ENCODE measurements at regions not wholly inside any gene's neighbourhood (a gene's known extent, or its start where the extent isn't known, plus 50 kb on each side); places are given as distances from the start of the nearest gene placed in this dataset.

DNA sequence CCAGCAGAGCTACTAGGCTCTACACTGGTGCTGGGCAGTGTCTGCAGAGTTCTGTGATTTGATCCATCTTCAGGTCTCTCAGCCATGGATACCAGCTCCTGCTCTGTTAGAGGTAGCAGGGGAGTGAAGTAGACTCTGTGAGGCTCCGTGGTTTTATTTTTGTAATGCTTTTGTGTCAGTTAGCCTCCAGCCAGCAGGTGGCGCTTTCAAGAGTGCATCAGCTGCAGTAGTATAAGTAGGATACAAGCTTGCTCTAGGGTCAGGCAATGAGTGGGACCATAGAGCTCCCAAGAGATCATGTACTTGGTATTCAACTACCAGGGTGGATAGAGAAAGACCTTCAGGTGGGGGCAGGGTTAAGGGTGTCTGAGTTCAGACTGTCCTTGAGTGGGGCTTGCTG, 362.5 kb upstream of the TRAM1L1 start:
- no peak for DNase-seq

DNA sequence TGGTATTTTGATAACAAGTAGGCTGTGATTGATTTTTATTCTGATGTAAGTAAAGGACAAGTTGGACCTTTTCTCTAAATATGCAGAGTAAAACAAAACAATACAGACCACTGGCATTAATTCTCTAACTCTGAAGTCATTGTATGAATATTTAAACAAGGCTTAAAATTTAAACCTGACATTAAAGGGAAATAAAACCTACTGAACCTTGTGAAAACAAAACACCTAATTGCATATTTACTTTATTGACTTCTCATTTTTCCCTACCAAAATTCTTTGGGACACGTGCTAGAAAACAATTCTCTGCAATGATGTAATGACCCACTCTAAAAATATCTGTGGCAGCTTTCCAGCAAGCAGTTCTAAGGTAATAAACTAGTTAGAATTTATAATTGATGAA, 369.7 kb upstream of the TRAM1L1 start:
- DNase-seq: no peak

DNA sequence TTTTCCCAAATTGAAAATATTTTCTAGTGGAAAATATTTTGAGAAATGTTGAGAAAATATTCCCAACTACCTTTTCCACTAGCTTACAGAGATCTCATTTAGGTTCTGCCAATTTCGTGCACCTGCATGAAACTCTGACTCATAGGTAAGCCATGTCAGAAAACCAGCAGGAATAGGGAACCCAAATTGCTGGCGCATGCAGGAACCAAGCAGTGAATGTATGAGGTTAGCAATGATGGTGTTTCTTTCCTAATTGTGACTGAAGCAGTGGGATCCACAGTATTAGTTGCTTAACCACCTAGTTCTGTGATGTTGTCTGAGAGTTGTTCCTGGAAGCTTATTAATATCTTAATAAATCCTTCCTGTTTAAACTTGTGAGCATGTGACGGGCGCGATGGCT, 381.0 kb upstream of the TRAM1L1 start:
- no peak for DNase-seq

DNA sequence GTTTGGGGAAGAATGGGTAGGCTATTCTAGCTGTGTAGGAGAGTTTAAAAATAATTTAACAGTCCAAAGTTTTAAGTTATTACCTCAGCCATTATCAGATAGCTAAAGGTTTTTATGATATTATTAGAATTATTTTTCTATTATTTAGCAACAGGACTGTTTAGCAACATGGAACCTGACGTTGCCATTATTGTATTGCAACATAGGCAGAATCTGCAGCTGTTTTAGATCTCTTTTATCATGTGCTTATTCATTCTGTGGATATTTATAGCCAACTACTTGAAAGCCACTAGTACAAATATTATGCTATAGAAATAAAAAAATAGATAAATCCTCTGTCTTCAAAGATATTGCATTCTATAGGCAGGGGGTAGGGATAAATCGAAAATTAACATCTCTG, 382.0 kb upstream of the TRAM1L1 start:
- no peak for DNase-seq

GRCh38 chr4:117474987-117475386, 389.6 kb upstream of the TRAM1L1 start:
- no peak for DNase-seq

DNA sequence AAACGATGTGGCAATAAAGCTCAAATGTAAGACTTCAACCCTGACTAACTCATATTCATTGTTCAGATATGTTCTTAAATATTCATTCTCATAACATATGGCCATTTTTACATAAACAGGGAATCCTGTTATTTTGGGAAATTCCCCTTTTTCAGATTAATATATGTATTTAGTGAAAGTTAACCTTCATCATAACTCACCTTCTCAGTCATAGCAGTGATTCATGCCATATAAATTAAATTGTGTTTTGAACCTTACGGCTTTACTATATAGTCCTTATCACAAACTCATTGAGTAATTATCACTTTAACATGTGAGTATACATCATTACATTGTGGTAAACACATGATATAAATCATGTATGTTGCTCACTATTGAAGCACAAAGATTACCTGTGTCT, 392.5 kb upstream of the TRAM1L1 start:
- no peak for DNase-seq

- DNase-seq: no peak
Observed at GRCh38 chr4:117478702-117479101, 393.3 kb upstream of the TRAM1L1 start.

DNA sequence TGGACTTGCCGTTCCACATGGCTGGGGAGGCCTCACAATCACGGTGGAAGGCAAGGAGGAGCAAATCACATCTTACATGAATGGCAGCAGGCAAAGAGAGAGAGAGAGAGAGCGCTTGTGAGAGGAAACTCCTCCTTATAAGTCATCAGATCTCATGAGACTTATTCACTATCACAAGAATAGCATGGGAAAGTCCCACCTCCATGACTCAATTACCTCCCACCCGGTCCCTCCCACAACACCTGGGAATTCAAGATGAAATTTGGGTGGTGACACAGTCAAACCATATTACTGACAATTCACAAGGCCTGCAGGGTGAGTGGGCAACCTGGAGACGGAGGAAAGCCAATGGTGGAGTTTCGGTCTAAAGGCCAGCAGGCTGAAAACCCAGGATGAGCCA, 394.3 kb upstream of the TRAM1L1 start:
- DNase-seq: no peak

- DNase-seq: no peak
Observed at GRCh38 chr4:117481742-117482141, 396.4 kb upstream of the TRAM1L1 start.

DNA sequence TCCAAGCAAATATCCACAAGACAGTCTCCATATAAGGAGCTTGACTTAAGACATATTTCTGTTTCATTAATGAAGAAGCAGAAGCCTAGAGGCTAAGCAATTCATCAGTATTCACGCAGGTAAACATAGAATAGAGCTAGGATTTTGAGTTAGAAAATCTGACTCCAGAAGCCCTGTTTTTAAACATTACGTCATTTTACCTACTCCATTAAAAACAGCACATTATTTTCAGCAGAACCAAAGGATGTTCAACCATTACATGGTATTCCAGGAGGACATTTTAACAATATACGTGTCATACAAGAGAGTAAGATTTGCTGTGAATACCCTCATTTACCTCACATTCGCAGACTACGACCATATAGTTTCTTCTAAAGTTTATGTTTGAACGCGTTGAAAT, 403.3 kb upstream of the TRAM1L1 start:
- DNase-seq: no peak

DNA sequence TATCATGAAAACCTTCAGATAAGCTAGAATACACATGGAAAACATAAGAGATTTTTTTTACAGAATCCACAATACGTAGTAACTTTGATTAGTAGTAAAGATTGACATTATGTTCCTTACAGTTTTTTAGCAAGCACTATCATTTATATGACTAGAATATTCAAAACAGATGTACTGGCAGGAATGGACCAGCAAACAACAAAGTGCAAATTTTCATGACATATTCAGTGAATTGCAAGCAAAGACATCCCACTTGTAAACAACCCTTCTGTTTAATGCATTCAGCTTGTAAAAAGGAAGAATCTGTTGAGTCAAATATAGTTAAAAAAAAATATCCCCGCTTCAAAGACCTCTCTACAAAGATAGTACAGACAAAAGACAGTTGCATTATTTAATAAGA, 403.7 kb upstream of the TRAM1L1 start:
- DNase-seq: no peak

- no peak for DNase-seq
Observed at GRCh38 chr4:117491516-117491915, 406.1 kb upstream of the TRAM1L1 start.

DNA sequence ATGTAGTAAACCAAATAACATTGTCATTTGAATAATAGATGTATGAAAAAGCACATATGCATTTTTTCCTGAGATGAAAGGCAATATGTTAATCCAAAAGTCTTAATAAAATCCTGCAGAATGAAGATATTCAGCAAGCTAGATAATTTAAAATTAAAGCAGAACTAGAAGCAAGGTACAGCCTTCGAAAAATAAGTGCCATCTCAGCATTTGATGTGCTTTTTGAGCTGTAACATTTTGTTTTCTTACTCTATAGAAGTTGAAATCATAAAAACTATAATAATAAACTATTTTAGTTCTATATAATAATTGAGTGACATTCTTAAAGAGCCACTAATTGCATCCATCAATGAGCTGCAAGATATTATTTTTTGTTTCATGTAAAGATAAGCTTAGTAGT, 410.4 kb upstream of the TRAM1L1 start:
- DNase-seq: no peak

DNA sequence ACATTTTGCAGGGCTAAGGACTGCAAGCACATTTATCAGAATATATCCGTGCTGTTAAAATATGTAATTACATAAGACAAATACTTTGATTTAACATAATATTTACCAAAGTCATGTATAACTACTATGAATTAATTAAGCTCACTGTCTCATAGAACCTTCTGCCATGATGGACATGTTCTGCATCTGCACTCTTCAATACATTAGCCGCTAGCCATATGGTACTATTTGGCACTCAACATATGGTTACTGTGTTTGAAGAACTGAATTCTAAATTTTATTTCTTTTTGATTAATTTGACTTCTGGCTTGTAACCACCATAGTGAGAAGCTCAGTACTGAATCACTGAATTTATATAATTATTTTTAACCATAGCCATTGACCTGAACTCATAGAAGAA, 427.0 kb upstream of the TRAM1L1 start:
- no peak for DNase-seq

GRCh38 chr4:117514391-117515175, 429.2 kb upstream of the TRAM1L1 start:
- DNase-seq: no peak

DNA sequence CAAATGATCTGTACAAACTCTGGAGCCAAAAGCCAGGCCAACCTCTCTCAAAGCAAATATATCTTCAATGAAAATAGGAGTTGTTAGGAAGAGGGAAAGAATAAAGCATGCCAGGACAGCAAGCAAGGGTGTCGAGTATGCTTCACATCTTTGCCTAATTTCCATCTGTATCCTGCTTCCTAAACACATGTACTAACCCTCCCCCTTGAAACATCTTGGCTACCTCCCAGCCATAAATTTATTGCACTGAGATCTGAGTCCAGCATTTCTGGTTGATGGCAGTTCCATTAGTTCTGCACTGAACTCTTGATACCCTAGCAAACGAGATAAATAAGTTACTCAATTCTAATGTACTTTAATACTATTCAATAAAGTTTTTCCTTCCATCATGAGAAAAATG, 430.5 kb upstream of the TRAM1L1 start:
- no peak for DNase-seq

DNA sequence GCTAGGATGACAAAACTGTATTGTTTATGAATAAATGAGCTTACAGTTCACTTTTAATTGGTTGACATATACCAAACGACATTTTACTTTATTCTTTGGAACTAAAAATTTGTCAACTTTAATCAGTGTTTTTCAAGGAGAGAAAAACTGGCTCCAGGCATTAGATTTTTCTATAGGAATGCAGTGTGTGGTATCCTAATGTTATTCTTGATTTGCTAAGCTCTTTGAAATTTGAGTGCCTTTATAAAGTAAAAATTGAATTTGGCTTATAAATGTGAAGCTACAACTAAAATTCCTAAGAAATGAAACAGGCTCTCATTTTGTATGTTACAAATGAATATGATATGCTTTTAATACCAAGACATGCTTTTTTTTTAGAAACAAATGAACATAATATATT, 442.2 kb upstream of the TRAM1L1 start:
- no peak for DNase-seq

DNA sequence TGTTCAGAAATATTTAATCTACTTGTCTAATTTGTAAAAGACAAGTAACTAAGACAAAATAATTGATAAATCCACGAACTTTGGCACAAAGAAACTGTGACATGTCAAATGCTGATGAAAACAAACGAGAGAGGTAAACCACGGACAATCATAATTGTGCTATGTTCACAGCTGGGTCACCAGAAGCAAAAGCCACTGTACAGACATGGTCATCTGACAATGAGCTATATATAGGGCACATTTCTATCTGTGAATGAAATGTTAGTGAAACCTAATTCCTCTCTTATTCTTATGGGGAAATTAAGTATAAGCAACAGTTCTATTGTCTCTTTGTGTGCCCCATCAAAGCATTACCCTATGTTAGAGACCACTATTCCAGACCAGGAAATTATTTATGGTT, 444.0 kb upstream of the TRAM1L1 start:
- no peak for DNase-seq

DNA sequence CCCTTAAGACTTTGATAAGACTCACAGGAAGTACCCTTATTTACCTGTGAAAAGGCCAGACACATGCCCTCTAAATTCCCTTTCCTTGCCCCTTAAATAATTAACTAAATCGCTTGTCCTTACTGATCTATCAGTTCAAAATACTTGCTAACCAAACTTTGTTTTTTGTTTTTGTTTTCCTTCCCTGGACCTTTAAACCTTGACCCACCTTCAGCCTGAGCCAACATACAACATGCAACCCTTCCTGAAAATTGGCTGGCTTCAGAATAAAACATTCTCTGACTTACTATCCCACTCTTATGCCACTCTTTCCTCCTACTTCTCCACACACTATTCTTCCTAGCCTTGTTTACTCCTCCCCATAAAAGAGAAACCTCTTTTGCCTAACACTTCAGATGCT, 448.1 kb upstream of the TRAM1L1 start:
- no peak for DNase-seq

- DNase-seq: no peak
Observed at GRCh38 chr4:117545039-117545438, 459.7 kb upstream of the TRAM1L1 start.

- DNase-seq: no peak
Observed at GRCh38 chr4:117549524-117549923, 464.1 kb upstream of the TRAM1L1 start.

DNA sequence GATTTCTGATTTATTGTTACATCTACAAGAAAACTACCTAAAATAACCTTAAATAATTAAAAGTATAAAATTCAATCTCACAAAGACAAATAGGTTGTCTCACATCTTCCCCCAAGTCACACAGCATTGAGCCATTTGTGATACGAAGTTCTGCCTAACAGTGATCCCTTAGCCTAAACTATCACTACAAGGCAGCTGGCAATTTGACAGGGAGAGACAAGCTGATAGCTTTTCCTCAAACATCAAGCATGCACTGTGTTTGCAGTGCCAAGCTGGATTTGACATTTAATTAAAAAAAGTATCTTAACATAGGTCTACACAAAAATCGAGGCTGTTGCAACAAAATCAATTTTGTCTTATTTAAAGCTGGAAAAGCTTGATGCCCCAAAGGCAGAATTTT, 464.7 kb upstream of the TRAM1L1 start:
- no peak for DNase-seq

- no peak for DNase-seq
Observed at GRCh38 chr4:117560329-117560728, 474.0 kb upstream of the NDST3 start.

- no peak for DNase-seq
Observed at GRCh38 chr4:117574085-117574484, 460.2 kb upstream of the NDST3 start.

DNA sequence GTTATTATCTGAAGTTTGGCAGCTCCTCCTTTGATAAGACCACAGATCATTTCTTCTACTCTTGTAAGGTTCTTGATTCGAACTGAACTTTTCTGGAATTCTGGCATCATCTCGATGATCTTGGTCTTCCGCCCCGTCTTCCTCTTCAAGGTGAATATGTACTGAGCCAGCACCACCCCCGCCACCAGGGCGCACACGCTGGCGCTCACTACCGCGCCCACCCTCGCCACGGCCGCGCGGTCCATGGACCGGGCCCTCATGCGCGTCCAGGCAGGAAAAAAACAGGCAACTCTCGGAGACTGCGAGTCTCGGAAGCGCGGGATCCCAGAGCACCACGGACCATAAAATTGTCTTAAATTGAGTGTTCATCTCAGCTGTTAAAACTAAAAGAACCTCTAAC, 458.4 kb upstream of the NDST3 start:
- DNase-seq: no peak

Measured in femur (tissue), 1 donor.